Effector memory CD8-positive, alpha-beta T cell (primary cell): ENCODE measurements at regions not wholly inside any gene's neighbourhood (a gene's known extent, or its start where the extent isn't known, plus 50 kb on each side); places are given as distances from the start of the nearest gene placed in this dataset.

Source experiments
- ATAC-seq: fragments of 150-1000 bp; cut with Tn5 transposase; replicated peaks from 2 replicates; pipeline ENCODE4 v1.10.0; 2021; ENCODE audit warnings: mild to moderate bottlenecking, moderate library complexity
- DNase-seq, 3 experiments: peaks; one replicate each; pipeline ENCODE4 v3.0.0; 2021
- H3K27ac Mint-ChIP-seq, 2 donors: one replicate each; pipeline ENCODE4 v1.8.0; 2022; ENCODE audit warnings: mild to moderate bottlenecking in 2 of 2, mixed read lengths in 2 of 2, moderate library complexity in 2 of 2
- H3K27me3 Mint-ChIP-seq, 2 donors: one replicate each; pipeline ENCODE4 v1.8.0; 2022; ENCODE audit warnings: mixed read lengths in 2 of 2
- H3K36me3 Mint-ChIP-seq: one replicate; pipeline ENCODE4 v1.8.0; 2022; ENCODE audit warnings: mild to moderate bottlenecking, moderate library complexity, mixed read lengths; ENCODE audit not compliant: insufficient read depth
- H3K4me1 Mint-ChIP-seq, 2 donors: one replicate each; pipeline ENCODE4 v1.8.0; 2022; ENCODE audit warnings: low read depth in 2 of 2, mixed read lengths in 2 of 2
- H3K4me3 Mint-ChIP-seq, 2 donors: one replicate each; pipeline ENCODE4 v1.8.0; 2022; ENCODE audit warnings: mild to moderate bottlenecking in 2 of 2, mixed read lengths in 2 of 2, moderate library complexity in 2 of 2
- H3K9me3 Mint-ChIP-seq, 2 donors: one replicate each; pipeline ENCODE4 v1.8.0; 2022; ENCODE audit warnings: mixed read lengths in 2 of 2

GRCh38 chr5:51181208-51181894 is 201.9 kb upstream of the ISL1 start:
- Mint-ChIP-seq H3K4me3 (no peak overlapping the region), H3K27ac (no peak overlapping the region), H3K4me1 (no peaks in the 10 kb centered on the region), H3K27me3 (no peaks in the 10 kb centered on the region), H3K36me3 (no peaks in the 10 kb centered on the region), H3K9me3 (peaks cover 7 to 9% of the 10 kb centered on the region in 2 donors)
- no peak for ATAC-seq
- no peak for DNase-seq

GRCh38 chr5:51185850-51186329 is 197.4 kb upstream of the ISL1 start:
- DNase-seq: no peak
- Mint-ChIP-seq H3K27ac (no peak overlapping the region), H3K4me1 (no peaks in the 10 kb centered on the region), H3K9me3 (peaks cover 7 to 16% of the 10 kb centered on the region in 2 donors), H3K36me3 (no peaks in the 10 kb centered on the region), H3K4me3 (no peak overlapping the region), H3K27me3 (no peaks in the 10 kb centered on the region)
- ATAC-seq: no peak

- no peak overlapping the region for H3K4me3 Mint-ChIP-seq
- peaks cover 7 to 15% of the 10 kb centered on the region in 2 donors for H3K9me3 Mint-ChIP-seq
- ATAC-seq (no peak), DNase-seq (no peak)
- no peak overlapping the region for H3K27ac Mint-ChIP-seq
- H3K36me3 Mint-ChIP-seq: no peaks in the 10 kb centered on the region
- H3K4me1 Mint-ChIP-seq: no peaks in the 10 kb centered on the region
- H3K27me3 Mint-ChIP-seq: no peaks in the 10 kb centered on the region
Measured at GRCh38 chr5:51188001-51188591, 195.2 kb upstream of the ISL1 start.

GRCh38 chr5:51194671-51195070 is 188.6 kb upstream of the ISL1 start:
- DNase-seq: no peak
- H3K4me3 Mint-ChIP-seq: no peak overlapping the region
- no peaks in the 10 kb centered on the region for H3K27me3 Mint-ChIP-seq
- no peak for ATAC-seq
- no peak overlapping the region for H3K27ac Mint-ChIP-seq
- no peaks in the 10 kb centered on the region for H3K4me1 Mint-ChIP-seq
- no peaks in the 10 kb centered on the region for H3K36me3 Mint-ChIP-seq
- H3K9me3 Mint-ChIP-seq: peaks cover 2 to 6% of the 10 kb centered on the region in 2 donors

GRCh38 chr5:51201024-51201423 is 182.2 kb upstream of the ISL1 start:
- H3K4me1 Mint-ChIP-seq: no peaks in the 10 kb centered on the region
- ATAC-seq: no peak
- H3K27ac Mint-ChIP-seq: no peak overlapping the region
- no peak overlapping the region for H3K4me3 Mint-ChIP-seq
- no peaks in the 10 kb centered on the region for H3K27me3 Mint-ChIP-seq
- DNase-seq: no peak
- H3K36me3 Mint-ChIP-seq: no peaks in the 10 kb centered on the region
- peaks cover 2 to 14% of the 10 kb centered on the region in 2 donors for H3K9me3 Mint-ChIP-seq

- DNase-seq: no peak
- Mint-ChIP-seq H3K36me3 (no peaks in the 10 kb centered on the region), H3K4me1 (no peaks in the 10 kb centered on the region), H3K27me3 (no peaks in the 10 kb centered on the region), H3K9me3 (peaks cover 2 to 14% of the 10 kb centered on the region in 2 donors), H3K27ac (no peak overlapping the region), H3K4me3 (no peak overlapping the region)
- no peak for ATAC-seq
Measured at GRCh38 chr5:51201708-51202107, 181.5 kb upstream of the ISL1 start.

GRCh38 chr5:51202161-51202560 is 181.1 kb upstream of the ISL1 start:
- ATAC-seq: no peak
- Mint-ChIP-seq H3K9me3 (peaks cover 2 to 14% of the 10 kb centered on the region in 2 donors), H3K27ac (no peak overlapping the region), H3K36me3 (no peaks in the 10 kb centered on the region), H3K27me3 (no peaks in the 10 kb centered on the region), H3K4me1 (no peaks in the 10 kb centered on the region), H3K4me3 (no peak overlapping the region)
- DNase-seq: no peak

GRCh38 chr5:51203598-51203997 is 179.7 kb upstream of the ISL1 start:
- H3K4me3 Mint-ChIP-seq: no peak overlapping the region
- DNase-seq (no peak), ATAC-seq (no peak)
- H3K9me3 Mint-ChIP-seq: peaks cover 2 to 14% of the 10 kb centered on the region in 2 donors
- no peaks in the 10 kb centered on the region for H3K27me3 Mint-ChIP-seq
- no peaks in the 10 kb centered on the region for H3K36me3 Mint-ChIP-seq
- no peaks in the 10 kb centered on the region for H3K4me1 Mint-ChIP-seq
- H3K27ac Mint-ChIP-seq: no peak overlapping the region

GRCh38 chr5:51208296-51208695 is 175.0 kb upstream of the ISL1 start:
- ATAC-seq: no peak
- H3K4me1 Mint-ChIP-seq: no peaks in the 10 kb centered on the region
- H3K4me3 Mint-ChIP-seq: no peak overlapping the region
- no peaks in the 10 kb centered on the region for H3K36me3 Mint-ChIP-seq
- DNase-seq: no peak
- H3K9me3 Mint-ChIP-seq: peaks cover 0 to 2% of the 10 kb centered on the region in 2 donors
- H3K27me3 Mint-ChIP-seq: no peaks in the 10 kb centered on the region
- no peak overlapping the region for H3K27ac Mint-ChIP-seq

- no peak for DNase-seq
- Mint-ChIP-seq H3K27me3 (no peaks in the 10 kb centered on the region), H3K36me3 (no peaks in the 10 kb centered on the region), H3K9me3 (peaks cover 0 to 5% of the 10 kb centered on the region in 2 donors), H3K4me3 (no peak overlapping the region), H3K4me1 (no peaks in the 10 kb centered on the region), H3K27ac (no peak overlapping the region)
- no peak for ATAC-seq
Measured at GRCh38 chr5:51214746-51215145, 168.5 kb upstream of the ISL1 start.

- no peak overlapping the region for H3K4me3 Mint-ChIP-seq
- H3K27ac Mint-ChIP-seq: no peak overlapping the region
- peaks cover 13 to 34% of the 10 kb centered on the region in 2 donors for H3K9me3 Mint-ChIP-seq
- H3K4me1 Mint-ChIP-seq: no peaks in the 10 kb centered on the region
- DNase-seq: no peak
- no peaks in the 10 kb centered on the region for H3K36me3 Mint-ChIP-seq
- ATAC-seq: no peak
- no peaks in the 10 kb centered on the region for H3K27me3 Mint-ChIP-seq
Measured at GRCh38 chr5:51225789-51226742, 157.2 kb upstream of the ISL1 start.

- Mint-ChIP-seq H3K27me3 (no peaks in the 10 kb centered on the region), H3K27ac (no peak overlapping the region), H3K4me1 (no peaks in the 10 kb centered on the region), H3K36me3 (no peaks in the 10 kb centered on the region), H3K4me3 (no peak overlapping the region), H3K9me3 (peaks cover 9 to 23% of the 10 kb centered on the region in 2 donors)
- ATAC-seq (no peak), DNase-seq (no peak)
Measured at GRCh38 chr5:51227963-51228470, 155.2 kb upstream of the ISL1 start.

- Mint-ChIP-seq H3K9me3 (peaks cover 9 to 16% of the 10 kb centered on the region in 2 donors), H3K36me3 (no peaks in the 10 kb centered on the region), H3K4me1 (no peaks in the 10 kb centered on the region), H3K27ac (no peak overlapping the region), H3K27me3 (no peaks in the 10 kb centered on the region), H3K4me3 (no peak overlapping the region)
- no peak for DNase-seq
- ATAC-seq: no peak
Measured at GRCh38 chr5:51230336-51230735, 152.9 kb upstream of the ISL1 start.
